ENCODE measurements at regions not wholly inside any gene's neighbourhood (a gene's known extent, or its start where the extent isn't known, plus 50 kb on each side); places are given as distances from the start of the nearest gene placed in this dataset.

DNA sequence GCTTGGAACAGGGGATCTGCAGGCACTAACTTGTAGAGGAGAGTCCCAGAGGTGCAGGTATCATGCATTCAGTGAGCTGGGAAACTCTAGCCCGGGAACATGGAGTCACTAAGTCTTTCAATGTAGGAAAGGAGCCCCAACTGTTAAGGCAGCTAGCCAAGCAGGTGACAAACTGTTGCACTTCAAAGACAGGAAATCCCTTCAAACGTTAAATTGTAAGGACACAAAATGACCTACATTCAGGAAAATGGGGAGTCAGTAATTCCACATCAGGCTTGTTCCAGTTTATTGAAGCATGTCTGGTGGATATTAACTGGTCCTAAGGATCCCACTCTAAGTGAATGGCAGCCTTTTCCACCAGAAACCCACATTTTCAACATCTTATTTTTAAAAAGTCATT is 364.5 kb downstream of the MTX2 start:
- H3K27me3 ChIP-seq (replicated peaks; ENCODE audit: control insufficient read depth, insufficient read depth, low read length): no peaks in the 10 kb centered on the region; the same call in 1 of the 2 replicates

DNA sequence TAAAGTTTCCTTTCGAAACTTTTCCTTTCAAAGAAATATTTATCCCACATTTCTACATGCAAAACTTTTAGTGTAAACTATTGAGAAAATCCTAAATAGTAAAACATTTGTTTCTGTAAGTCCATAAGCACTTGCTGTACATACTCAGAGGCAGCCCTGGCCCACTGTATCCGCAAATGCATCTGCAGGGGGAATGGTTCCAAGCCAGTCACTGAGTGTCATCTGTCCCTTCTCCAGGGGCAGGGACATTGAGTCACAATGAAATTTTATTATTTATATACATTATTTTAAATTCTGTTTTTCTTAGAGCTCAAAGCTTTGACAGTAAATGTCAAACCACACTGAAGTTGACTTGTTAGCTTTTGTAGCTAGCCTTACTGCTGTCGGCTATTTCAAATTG is 367.2 kb downstream of the MTX2 start:
- no peak for DNase-seq (ENCODE audit: extremely low read depth, insufficient read length)
- TF ChIP-seq, protein P1, sequence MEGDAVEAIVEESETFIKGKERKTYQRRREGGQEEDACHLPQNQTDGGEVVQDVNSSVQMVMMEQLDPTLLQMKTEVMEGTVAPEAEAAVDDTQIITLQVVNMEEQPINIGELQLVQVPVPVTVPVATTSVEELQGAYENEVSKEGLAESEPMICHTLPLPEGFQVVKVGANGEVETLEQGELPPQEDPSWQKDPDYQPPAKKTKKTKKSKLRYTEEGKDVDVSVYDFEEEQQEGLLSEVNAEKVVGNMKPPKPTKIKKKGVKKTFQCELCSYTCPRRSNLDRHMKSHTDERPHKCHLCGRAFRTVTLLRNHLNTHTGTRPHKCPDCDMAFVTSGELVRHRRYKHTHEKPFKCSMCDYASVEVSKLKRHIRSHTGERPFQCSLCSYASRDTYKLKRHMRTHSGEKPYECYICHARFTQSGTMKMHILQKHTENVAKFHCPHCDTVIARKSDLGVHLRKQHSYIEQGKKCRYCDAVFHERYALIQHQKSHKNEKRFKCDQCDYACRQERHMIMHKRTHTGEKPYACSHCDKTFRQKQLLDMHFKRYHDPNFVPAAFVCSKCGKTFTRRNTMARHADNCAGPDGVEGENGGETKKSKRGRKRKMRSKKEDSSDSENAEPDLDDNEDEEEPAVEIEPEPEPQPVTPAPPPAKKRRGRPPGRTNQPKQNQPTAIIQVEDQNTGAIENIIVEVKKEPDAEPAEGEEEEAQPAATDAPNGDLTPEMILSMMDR (IDR thresholded peaks at IDR 0.05; ENCODE audit: insufficient read depth, low read length, poor library complexity, severe bottlenecking): no peak
- Histone ChIP-seq H3K36me3 (ENCODE audit: control insufficient read depth, insufficient read depth, low read length) (no peaks in the 10 kb centered on the region), H3K4me3 (replicated peaks; ENCODE audit: low read depth, low read length) (no peak overlapping the region), H3K27me3 (replicated peaks; ENCODE audit: control insufficient read depth, insufficient read depth, low read length) (no peaks in the 10 kb centered on the region; the same call in 1 of the 2 replicates)

More for the DNA sequence above, 364.5 kb downstream of the MTX2 start:
- TF ChIP-seq, protein P1 (IDR thresholded peaks at IDR 0.05; ENCODE audit: insufficient read depth, low read length, poor library complexity, severe bottlenecking): no peak
- Histone ChIP-seq H3K36me3 (ENCODE audit: control insufficient read depth, insufficient read depth, low read length) (no peaks in the 10 kb centered on the region), H3K4me3 (replicated peaks; ENCODE audit: low read depth, low read length) (no peak overlapping the region)
- DNase-seq (ENCODE audit: extremely low read depth, insufficient read length): no peak

DNA sequence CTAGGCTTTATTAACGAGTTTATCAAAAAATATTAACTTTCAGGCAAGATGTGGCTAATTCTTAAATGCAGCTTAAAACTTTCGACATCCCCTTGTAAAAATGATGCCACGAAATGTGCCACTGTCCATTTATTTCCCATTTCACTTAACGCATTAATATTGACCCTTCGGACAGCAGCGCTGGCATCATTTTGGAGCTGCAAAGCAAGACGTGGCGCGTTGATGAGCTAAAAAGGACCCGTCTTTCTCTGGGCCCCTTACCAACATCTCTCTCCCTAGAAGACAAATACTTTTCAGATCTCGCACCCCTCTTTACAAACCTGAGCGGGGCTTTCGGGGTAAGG is 367.9 kb downstream of the MTX2 start:
- TF ChIP-seq, protein P1 (IDR thresholded peaks at IDR 0.05; ENCODE audit: insufficient read depth, low read length, poor library complexity, severe bottlenecking): no peak
- no peaks in the 10 kb centered on the region; the same call in 1 of the 2 replicates for H3K27me3 ChIP-seq (replicated peaks; ENCODE audit: control insufficient read depth, insufficient read depth, low read length)
- no peak for DNase-seq (ENCODE audit: extremely low read depth, insufficient read length)
- peak overlapping the region; percentile 70 for H3K4me3 ChIP-seq (replicated peaks; ENCODE audit: low read depth, low read length)
- no peaks in the 10 kb centered on the region for H3K36me3 ChIP-seq (ENCODE audit: control insufficient read depth, insufficient read depth, low read length)

DNA sequence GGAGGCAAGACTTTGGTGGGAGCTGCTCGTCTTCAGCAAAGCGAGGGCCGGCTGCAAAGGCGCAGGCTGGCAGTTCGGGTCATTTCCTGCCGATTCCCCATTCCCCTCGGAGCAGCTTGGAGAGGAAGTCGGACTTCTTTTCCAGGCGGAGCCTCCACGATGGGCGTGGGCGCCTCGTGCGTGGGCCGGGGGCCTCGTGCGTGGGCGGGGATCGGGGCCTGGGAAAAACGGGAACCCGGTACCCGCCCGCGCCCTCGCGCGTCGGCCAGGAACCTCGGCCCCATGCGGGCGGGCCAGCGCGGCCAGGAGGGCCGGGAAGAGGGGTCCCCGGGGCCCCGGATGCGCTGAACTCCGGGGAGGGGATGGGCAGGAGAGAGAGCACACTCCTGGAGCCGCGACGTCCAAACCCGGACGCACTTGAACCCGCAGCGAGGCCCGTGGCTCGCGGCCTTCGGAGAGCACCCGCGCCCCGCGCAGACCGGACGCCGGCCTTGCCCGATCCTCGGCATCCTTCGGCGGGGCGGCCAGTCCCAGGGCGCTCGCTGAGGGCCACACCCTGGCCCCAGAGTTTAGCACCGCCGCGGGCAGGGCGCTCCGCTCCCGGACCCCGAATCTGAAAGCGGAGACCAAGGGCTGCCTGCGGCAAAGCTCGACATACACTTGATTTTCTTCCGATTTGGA is 368.4 kb downstream of the MTX2 start:
- Histone ChIP-seq H3K36me3 (ENCODE audit: control insufficient read depth, insufficient read depth, low read length) (no peaks in the 10 kb centered on the region), H3K4me3 (replicated peaks; ENCODE audit: low read depth, low read length) (peak overlapping the region; percentile 70), H3K27me3 (replicated peaks; ENCODE audit: control insufficient read depth, insufficient read depth, low read length) (no peaks in the 10 kb centered on the region; the same call in 1 of the 2 replicates)
- TF ChIP-seq, protein P1 (IDR thresholded peaks at IDR 0.05; ENCODE audit: insufficient read depth, low read length, poor library complexity, severe bottlenecking): no peak
- peak; percentile 40 for DNase-seq (ENCODE audit: extremely low read depth, insufficient read length)

DNA sequence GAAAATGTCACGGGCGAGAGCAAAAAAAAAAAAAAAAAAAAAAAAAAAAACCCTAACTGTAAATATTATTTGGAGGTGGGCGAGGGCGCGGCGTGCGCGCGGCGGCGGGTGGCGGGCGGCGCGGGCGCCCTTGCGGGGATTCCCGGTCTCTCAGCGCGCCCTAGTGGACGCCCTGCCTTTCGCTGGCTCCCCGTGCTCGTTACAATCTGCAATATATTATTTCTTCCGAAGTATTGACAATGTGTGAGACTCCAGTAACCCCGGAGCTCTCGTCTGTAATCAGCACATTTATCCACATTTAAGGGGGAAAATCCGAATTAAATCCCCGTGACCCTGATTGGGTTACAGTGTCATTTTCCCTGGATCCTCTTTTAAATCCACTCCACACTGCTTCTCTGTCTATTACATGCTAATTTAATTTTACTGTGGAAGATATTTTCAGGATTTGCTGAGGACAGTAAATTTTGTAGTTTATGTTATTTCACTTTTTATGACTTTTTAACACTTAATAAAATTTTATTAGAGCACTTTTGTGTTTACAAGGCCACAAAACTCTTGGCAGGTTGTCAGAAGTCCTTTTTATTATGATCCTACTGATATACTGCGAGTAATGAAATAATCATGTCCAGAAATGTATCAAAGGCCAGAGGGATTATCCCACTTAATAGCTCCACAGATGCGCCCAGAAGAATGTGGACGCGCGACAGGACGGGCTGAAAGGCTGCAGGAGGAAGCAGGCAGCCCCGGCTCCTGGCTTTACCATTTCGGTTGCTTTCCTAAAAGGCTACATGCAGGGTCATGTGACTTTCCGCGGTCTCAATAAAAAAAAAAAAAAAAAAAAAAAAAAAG is 369.1 kb downstream of the MTX2 start:
- peak; percentile 57 for DNase-seq (ENCODE audit: extremely low read depth, insufficient read length)
- peak overlapping the region; percentile 70 for H3K4me3 ChIP-seq (replicated peaks; ENCODE audit: low read depth, low read length)
- TF ChIP-seq, protein P1 (IDR thresholded peaks at IDR 0.05; ENCODE audit: insufficient read depth, low read length, poor library complexity, severe bottlenecking): peak; percentile 55

More for the DNA sequence above, 369.1 kb downstream of the MTX2 start:
- no peaks in the 10 kb centered on the region; the same call in 1 of the 2 replicates for H3K27me3 ChIP-seq (replicated peaks; ENCODE audit: control insufficient read depth, insufficient read depth, low read length)
- H3K36me3 ChIP-seq (ENCODE audit: control insufficient read depth, insufficient read depth, low read length): no peaks in the 10 kb centered on the region

Data from GM06990 (cell line).